IgD-negative memory B cell (primary cell): ENCODE measurements at regions not wholly inside any gene's neighbourhood (a gene's known extent, or its start where the extent isn't known, plus 50 kb on each side); places are given as distances from the start of the nearest gene placed in this dataset.

ENCODE experiments used
- H3K27ac Mint-ChIP-seq, 3 donors: one replicate each; pipeline ENCODE4 v1.8.0; 2020 to 2022; ENCODE audit warnings: mild to moderate bottlenecking in 3 of 3, mixed read lengths in 3 of 3, moderate library complexity in 1 of 3
- H3K27me3 Mint-ChIP-seq: one replicate; pipeline ENCODE4 v1.8.0; 2021; ENCODE audit warnings: mixed read lengths
- H3K36me3 Mint-ChIP-seq: one replicate; pipeline ENCODE4 v1.8.0; 2020; ENCODE audit warnings: mild to moderate bottlenecking, mixed read lengths
- H3K4me1 Mint-ChIP-seq, 3 donors: one replicate each; pipeline ENCODE4 v1.8.0; 2020 to 2022; ENCODE audit warnings: mixed read lengths in 3 of 3, mild to moderate bottlenecking in 1 of 3
- H3K4me3 Mint-ChIP-seq, 4 donors: one replicate each; pipeline ENCODE4 v1.8.0; 2020 to 2022; ENCODE audit warnings: mild to moderate bottlenecking in 4 of 4, mixed read lengths in 4 of 4, moderate library complexity in 3 of 4
- H3K9me3 Mint-ChIP-seq, 3 donors: one replicate each; pipeline ENCODE4 v1.8.0; 2020 to 2021; ENCODE audit warnings: mixed read lengths in 3 of 3, mild to moderate bottlenecking in 1 of 3

GRCh38 chr1:18535391-18536210, 54.9 kb downstream of the KLHDC7A start:
- Mint-ChIP-seq H3K36me3 (no peaks in the 10 kb centered on the region), H3K27me3 (peaks cover 25% of the 10 kb centered on the region), H3K4me1 (peaks cover 0 to 2% (median 0%) of the 10 kb centered on the region in 3 donors), H3K9me3 (peaks cover 0 to 2% (median 0%) of the 10 kb centered on the region in 3 donors), H3K27ac (peak overlapping the region in 1 of 3 donors; percentile 47), H3K4me3 (no peak overlapping the region)

DNA sequence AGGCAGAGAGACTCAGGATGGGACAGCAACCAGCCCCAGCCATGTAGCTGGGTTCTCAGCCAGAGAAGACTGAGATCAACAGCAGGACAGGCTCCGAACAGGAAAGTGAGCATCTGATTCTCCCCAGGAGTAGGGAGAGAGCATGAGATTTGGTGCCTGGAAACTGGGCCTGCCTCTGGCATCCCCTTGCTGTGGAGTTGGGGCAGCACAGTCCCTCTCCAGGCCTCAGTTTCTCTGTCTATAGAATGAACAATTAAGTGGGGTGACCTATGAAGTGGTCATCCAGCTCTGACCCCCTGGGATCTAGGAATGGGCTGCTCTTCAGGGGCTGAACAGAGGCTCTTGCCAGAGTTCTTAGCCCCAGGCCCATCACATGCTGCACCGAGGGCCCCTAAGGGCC, 55.6 kb downstream of the KLHDC7A start:
- no peak overlapping the region for H3K27ac Mint-ChIP-seq
- H3K4me1 Mint-ChIP-seq: peaks cover 0 to 2% (median 0%) of the 10 kb centered on the region in 3 donors
- H3K9me3 Mint-ChIP-seq: peaks cover 0 to 2% (median 0%) of the 10 kb centered on the region in 3 donors
- H3K36me3 Mint-ChIP-seq: no peaks in the 10 kb centered on the region
- H3K27me3 Mint-ChIP-seq: peaks cover 22% of the 10 kb centered on the region
- no peak overlapping the region for H3K4me3 Mint-ChIP-seq

DNA sequence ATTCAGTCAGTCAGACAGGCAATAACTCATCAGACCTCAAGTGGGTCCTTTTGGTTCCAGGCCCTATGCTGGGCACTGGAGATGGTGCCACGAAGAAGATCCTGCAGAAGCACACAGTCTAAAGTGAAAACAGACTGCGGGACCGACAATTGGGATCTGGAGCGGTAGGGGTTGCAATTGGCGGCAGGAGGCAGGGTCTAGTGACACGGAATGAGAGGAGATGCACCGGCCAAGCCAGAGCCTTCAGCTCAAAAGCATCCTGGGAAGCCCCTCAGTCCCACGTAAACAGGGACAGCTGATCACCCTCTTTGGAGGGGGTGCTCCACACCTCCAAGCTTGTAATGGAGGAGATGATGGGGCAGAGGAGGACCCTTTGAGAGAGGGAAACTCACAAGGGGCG, 56.2 kb downstream of the KLHDC7A start:
- Mint-ChIP-seq H3K27ac (no peak overlapping the region), H3K9me3 (peaks cover 0 to 1% (median 0%) of the 10 kb centered on the region in 3 donors), H3K36me3 (no peaks in the 10 kb centered on the region), H3K4me1 (peaks cover 0 to under 1% (median 0%) of the 10 kb centered on the region in 3 donors), H3K4me3 (no peak overlapping the region), H3K27me3 (peaks cover 20% of the 10 kb centered on the region)

DNA sequence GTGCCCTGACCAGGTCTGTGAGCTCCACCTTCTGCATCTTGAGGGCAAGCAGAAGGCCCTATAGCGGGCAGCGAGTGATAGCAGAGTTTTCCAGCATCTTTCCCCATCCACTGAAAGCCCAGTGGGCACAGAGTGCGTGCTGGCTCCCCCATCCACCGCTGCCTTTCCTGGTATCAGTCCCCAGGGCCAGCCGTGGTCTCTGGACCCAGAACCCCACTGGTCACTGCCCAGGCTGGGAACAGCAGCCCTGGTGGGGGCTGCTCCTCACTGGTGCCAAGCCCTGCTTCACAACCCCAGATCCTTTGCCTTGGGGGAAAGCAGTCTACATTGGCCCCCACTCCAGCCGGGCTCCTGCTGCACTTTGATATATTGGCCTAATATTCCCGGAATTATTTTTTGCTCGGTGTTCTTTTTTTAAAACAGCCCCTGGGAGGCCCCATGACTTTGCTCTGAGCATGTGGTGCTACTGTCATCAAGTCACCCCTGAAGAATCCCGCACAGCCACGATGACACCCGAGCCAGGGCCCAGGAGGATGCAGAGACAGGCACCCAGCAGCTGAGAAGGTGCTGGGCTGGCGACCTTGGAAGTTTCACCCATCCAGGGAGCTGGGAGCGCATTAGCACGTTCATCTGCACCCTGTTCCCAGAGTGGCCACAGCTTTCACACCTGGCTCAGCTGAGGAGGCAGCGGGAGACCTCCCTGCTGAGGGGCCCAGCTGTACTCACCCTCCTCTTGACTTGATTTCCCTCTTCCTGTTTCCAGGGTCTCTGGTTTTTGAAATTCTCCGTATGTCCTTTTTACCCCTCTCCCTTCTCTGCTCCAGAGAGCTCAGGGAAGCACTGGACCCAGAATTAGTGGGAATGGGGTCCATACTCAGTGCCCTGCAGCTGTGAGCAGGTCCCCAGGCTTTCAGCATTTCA, 56.9 kb downstream of the KLHDC7A start:
- Mint-ChIP-seq H3K36me3 (no peaks in the 10 kb centered on the region), H3K4me1 (no peaks in the 10 kb centered on the region), H3K27ac (no peak overlapping the region), H3K9me3 (peaks cover 0 to 3% (median 0%) of the 10 kb centered on the region in 3 donors), H3K4me3 (no peak overlapping the region), H3K27me3 (peaks cover 26% of the 10 kb centered on the region)

DNA sequence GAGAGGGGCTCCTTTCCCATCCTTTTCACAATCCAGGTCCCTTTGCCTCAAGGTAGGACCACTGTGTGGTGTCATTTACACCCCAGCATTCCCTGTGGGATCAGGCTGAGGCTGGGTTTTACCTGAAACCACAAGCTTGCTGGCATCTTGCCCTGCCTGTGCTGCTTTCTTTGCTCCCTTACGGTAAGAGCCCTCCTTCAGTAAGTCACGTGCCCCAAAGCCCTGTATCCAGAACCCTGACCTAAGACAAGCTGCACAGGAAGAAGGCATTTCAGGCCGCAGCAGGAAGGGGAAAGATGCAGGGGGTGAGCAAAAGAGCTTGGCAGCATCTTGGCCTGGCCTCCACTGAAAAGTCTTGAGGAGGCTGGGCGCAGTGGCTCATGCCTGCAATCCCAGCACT, 58.4 kb downstream of the KLHDC7A start:
- Mint-ChIP-seq H3K27ac (no peak overlapping the region), H3K27me3 (peaks cover 30% of the 10 kb centered on the region), H3K4me1 (no peaks in the 10 kb centered on the region), H3K9me3 (peaks cover 0 to 6% (median 5%) of the 10 kb centered on the region in 3 donors), H3K36me3 (no peaks in the 10 kb centered on the region), H3K4me3 (no peak overlapping the region)

DNA sequence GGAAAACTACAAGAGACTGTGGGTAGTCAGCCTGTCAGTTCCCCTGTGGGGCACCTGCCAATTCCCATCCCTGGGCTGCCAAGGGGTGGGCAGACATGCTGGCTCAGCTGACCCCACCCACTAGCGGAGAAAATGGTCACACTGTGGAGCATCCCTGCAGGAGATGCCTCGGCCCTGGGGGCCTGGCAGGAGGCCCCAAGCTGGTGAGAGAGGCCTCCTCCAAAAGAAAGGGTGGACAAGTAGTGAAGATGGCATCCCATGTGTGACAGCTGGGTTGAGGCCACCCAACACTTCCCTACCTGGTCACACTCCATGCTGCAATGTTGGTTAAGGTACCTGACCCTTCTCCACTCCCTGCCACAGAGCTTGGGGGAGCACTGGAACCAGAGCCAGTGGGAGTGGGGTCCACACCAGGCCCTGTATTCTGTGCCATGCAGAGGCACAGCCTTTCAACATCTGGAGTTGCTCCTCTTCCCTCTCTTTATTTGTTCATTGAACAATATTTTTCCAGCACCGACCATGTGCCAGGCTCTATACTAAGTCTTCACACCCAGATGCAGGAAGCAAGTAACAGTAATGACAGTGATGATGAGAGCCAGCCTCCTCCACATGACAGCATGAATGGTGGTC, 59.5 kb downstream of the KLHDC7A start:
- H3K9me3 Mint-ChIP-seq: peaks cover 0 to 6% (median 5%) of the 10 kb centered on the region in 3 donors
- H3K27me3 Mint-ChIP-seq: peaks cover 30% of the 10 kb centered on the region
- H3K4me3 Mint-ChIP-seq: no peak overlapping the region
- H3K36me3 Mint-ChIP-seq: no peaks in the 10 kb centered on the region
- no peak overlapping the region for H3K27ac Mint-ChIP-seq
- no peaks in the 10 kb centered on the region for H3K4me1 Mint-ChIP-seq

- no peak overlapping the region for H3K4me3 Mint-ChIP-seq
- H3K27me3 Mint-ChIP-seq: peaks cover 30% of the 10 kb centered on the region
- peaks cover 0 to 6% (median 5%) of the 10 kb centered on the region in 3 donors for H3K9me3 Mint-ChIP-seq
These were observed 60.5 kb downstream of the KLHDC7A start for GRCh38 chr1:18541046-18541795.

DNA sequence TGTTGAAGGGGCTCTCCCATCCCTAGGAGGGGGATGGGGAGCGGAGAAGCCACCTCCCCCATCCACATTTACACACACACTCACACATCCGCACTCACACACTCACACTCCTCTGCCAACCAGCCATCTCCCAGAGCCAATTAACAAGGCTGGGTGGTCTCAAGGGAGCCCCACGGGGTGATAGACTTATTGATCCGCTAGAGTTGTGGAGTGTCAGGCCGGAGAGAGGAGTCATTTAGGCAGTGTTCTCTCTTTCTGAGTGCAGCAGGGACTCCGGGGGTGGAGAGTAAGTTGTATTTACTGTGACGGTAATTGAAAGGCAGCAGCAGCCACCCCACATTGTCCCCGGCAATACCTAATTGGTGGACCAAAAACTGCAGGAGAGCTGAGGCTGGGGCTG, 61.6 kb downstream of the KLHDC7A start:
- H3K36me3 Mint-ChIP-seq: no peaks in the 10 kb centered on the region
- peaks cover 24% of the 10 kb centered on the region for H3K27me3 Mint-ChIP-seq
- H3K4me3 Mint-ChIP-seq: no peak overlapping the region
- no peaks in the 10 kb centered on the region for H3K4me1 Mint-ChIP-seq
- no peak overlapping the region for H3K27ac Mint-ChIP-seq
- peaks cover 0 to 6% (median 5%) of the 10 kb centered on the region in 3 donors for H3K9me3 Mint-ChIP-seq

More at GRCh38 chr1:18541046-18541795, 60.5 kb downstream of the KLHDC7A start:
- no peak overlapping the region for H3K27ac Mint-ChIP-seq
- no peaks in the 10 kb centered on the region for H3K4me1 Mint-ChIP-seq
- no peaks in the 10 kb centered on the region for H3K36me3 Mint-ChIP-seq

DNA sequence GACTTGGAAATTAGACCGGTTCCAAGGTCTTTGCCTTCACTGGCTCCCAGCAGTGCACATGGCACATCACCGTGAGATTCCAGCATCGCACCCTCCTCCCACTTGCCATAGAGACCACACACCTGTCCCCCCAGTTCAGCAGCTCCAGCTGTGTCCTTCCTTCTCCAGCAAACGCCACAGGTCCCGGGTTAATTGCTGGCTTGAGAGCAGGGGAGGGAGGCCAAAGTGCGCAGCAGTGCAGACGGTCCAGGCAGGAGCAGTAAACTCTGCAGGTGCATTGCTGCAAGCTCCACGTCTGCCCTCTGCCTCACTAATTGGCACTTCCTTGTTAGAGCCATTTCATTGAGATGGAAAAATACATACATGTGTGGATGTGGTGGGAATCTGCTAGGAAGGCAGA, 65.3 kb downstream of the KLHDC7A start:
- no peaks in the 10 kb centered on the region for H3K36me3 Mint-ChIP-seq
- peaks cover 25% of the 10 kb centered on the region for H3K27me3 Mint-ChIP-seq
- no peak overlapping the region for H3K4me3 Mint-ChIP-seq
- H3K4me1 Mint-ChIP-seq: peaks cover 0 to 1% (median 0%) of the 10 kb centered on the region in 3 donors
- H3K27ac Mint-ChIP-seq: no peak overlapping the region
- peaks cover 0 to 6% (median 5%) of the 10 kb centered on the region in 3 donors for H3K9me3 Mint-ChIP-seq

- peak overlapping the region in 1 of 4 donors; percentile 48 for H3K4me3 Mint-ChIP-seq
- no peaks in the 10 kb centered on the region for H3K36me3 Mint-ChIP-seq
- peaks cover 0 to 6% (median 2%) of the 10 kb centered on the region in 3 donors for H3K9me3 Mint-ChIP-seq
- peaks cover 21% of the 10 kb centered on the region for H3K27me3 Mint-ChIP-seq
- H3K4me1 Mint-ChIP-seq: peaks cover 0 to 4% (median 0%) of the 10 kb centered on the region in 3 donors
- peak overlapping the region in 1 of 3 donors; percentile 20 for H3K27ac Mint-ChIP-seq
These were observed 66.7 kb downstream of the KLHDC7A start for GRCh38 chr1:18547460-18547859.

DNA sequence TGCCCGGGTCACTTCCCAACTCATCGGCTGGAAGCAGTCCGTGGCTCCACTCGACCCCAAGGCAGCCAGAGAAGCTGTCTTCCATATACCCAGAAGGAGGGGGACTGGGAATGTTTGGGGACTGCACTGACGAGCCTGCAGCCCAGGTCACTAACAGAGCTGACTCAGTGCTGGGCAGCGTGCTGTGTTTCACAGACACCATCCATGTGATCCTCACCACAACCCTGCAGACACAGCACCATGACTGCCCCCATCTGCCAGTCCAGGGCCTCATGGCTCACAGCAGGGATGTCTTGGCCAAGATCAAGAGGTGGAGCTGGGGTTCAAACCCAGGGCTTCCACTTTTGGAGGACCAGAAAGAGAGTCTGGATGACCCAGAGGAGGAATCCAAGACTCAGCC, 67.9 kb downstream of the KLHDC7A start:
- Mint-ChIP-seq H3K4me3 (no peak overlapping the region), H3K36me3 (no peaks in the 10 kb centered on the region), H3K4me1 (peaks cover 0 to 4% (median 0%) of the 10 kb centered on the region in 3 donors), H3K9me3 (peaks cover 0 to under 1% (median 0%) of the 10 kb centered on the region in 3 donors), H3K27me3 (peaks cover 12% of the 10 kb centered on the region), H3K27ac (no peak overlapping the region)

DNA sequence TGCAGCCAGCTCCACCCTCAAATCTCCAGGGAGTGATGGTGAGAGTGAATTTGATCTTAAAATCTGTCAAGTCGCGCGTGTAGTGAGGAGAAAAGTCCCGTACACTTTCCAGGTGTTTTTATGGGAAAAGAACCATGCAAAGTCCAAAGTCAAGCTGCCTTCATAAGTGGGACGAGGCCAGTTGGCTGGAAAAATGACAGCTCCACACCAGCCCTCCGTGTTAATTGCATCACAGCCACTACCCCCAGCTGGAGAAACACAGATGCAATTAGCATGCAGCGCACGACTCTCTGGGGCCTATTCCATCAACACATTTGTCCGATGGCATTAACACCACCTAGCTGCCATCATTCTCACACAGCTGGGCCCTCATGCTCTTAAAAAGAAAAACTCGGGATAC, 68.4 kb downstream of the KLHDC7A start:
- peaks cover 0 to 4% (median 0%) of the 10 kb centered on the region in 3 donors for H3K4me1 Mint-ChIP-seq
- H3K27me3 Mint-ChIP-seq: peaks cover 11% of the 10 kb centered on the region
- no peaks in the 10 kb centered on the region for H3K9me3 Mint-ChIP-seq
- H3K27ac Mint-ChIP-seq: no peak overlapping the region
- H3K4me3 Mint-ChIP-seq: no peak overlapping the region
- H3K36me3 Mint-ChIP-seq: no peaks in the 10 kb centered on the region

GRCh38 chr1:18549906-18550305, 69.2 kb downstream of the KLHDC7A start:
- no peak overlapping the region for H3K4me3 Mint-ChIP-seq
- H3K36me3 Mint-ChIP-seq: no peaks in the 10 kb centered on the region
- H3K4me1 Mint-ChIP-seq: peaks cover 0 to 4% (median 0%) of the 10 kb centered on the region in 3 donors
- no peaks in the 10 kb centered on the region for H3K9me3 Mint-ChIP-seq
- H3K27me3 Mint-ChIP-seq: peaks cover 11% of the 10 kb centered on the region
- no peak overlapping the region for H3K27ac Mint-ChIP-seq

GRCh38 chr1:18552631-18553030, 71.9 kb downstream of the KLHDC7A start:
- Mint-ChIP-seq H3K4me3 (no peak overlapping the region), H3K4me1 (peaks cover 0 to 6% (median 0%) of the 10 kb centered on the region in 3 donors), H3K27me3 (peaks cover 20% of the 10 kb centered on the region), H3K36me3 (no peaks in the 10 kb centered on the region), H3K27ac (no peak overlapping the region), H3K9me3 (no peaks in the 10 kb centered on the region)
